ENCODE measurements at regions not wholly inside any gene's neighbourhood (a gene's known extent, or its start where the extent isn't known, plus 50 kb on each side); places are given as distances from the start of the nearest gene placed in this dataset.

- DNase-seq (ENCODE audit: low read depth in 2 of 2) = no peak
Observed at GRCh38 chr2:6452702-6453481, 412.8 kb downstream of the CMPK2 start.

GRCh38 chr2:6454286-6454990 is 411.3 kb downstream of the CMPK2 start:
- DNase-seq (ENCODE audit: low read depth in 2 of 2) = no peak

DNA sequence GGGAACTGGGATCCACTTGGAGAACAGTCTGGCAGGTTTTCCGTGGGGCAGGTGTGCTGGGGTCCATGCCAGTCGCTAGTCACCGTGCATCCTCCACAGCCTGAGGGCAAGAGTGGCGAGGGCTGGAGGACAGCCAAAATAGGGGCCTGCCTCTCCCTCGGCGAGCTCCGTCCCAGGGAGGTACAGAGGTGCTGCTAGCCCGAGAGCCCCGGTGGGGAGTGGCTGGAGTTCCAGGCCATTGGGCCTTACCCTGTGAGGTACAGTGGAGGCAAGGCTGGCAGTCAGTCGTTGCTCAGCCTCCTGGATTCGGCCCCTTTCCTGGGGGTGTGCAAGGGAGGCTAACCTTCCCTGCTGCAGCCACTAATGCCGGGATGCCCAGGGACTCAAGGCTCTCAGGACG is 406.6 kb downstream of the CMPK2 start:
- no peak for DNase-seq (ENCODE audit: low read depth in 2 of 2)

DNA sequence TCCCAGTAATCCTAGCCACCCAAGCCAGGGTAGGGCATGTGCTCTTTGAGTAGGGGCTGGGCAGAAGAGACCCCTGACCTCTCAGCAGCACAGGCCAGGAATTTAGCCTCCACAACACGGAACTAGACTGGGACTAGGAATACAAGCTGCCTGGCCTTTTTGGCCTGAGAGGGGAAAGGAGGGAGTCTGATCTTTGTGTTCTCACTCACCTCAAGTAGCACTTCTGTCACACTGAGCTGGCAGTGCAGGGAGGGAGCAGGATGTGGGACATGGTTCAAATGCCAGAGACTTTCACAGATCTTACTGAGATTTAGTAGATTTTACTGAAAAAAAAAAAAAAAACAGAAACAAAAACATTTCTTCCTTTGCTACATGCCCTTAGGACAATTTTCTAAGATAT is 395.2 kb downstream of the CMPK2 start:
- no peak for DNase-seq (ENCODE audit: low read depth in 2 of 2)

- DNase-seq (ENCODE audit: low read depth in 2 of 2) = no peak
Observed at GRCh38 chr2:6471419-6471818, 394.3 kb downstream of the CMPK2 start.

- no peak for DNase-seq (ENCODE audit: low read depth in 2 of 2)
Observed at GRCh38 chr2:6474161-6475140, 391.3 kb downstream of the CMPK2 start.

DNA sequence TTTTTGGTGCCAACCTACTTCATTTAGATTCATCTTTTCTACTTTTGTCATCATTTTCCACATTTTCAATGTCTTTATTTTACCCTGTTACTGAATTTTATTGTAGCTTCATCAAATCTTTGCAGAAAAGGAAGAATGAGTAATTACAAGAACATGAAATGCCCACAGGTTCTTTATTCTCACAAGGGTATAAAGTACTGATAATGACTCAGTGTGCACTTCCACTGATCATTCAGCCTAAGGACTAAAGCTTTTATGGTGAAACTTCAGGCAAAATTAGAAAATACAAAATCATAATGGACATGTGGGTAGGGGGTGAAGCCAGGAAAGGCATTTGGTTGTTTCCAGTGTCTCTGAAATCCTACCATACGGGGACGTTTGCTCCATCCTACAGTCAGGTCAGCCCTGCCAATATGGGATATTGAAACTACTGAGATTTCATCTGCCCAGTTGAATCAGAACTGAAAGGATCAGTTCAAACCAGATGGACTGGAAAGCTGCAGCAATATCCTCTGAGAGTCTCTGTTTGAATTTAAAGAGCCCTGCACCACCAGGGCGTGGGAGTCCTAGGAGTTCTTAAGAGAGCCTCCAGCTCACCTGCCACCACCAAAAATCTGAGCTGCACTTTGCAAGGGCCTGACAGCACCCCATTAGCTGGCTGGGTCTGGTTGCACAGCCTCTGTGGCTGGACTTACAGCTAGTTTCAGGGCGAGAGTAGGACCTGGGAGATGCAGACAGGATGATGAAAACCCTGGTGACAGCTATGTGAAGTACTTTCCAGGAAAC is 390.4 kb downstream of the CMPK2 start:
- DNase-seq (ENCODE audit: low read depth in 2 of 2) = no peak

- no peak for DNase-seq (ENCODE audit: low read depth in 2 of 2)
Observed at GRCh38 chr2:6480514-6480913, 385.2 kb downstream of the CMPK2 start.

GRCh38 chr2:6482256-6482655 is 383.5 kb downstream of the CMPK2 start:
- DNase-seq (ENCODE audit: low read depth in 2 of 2) = no peak

DNA sequence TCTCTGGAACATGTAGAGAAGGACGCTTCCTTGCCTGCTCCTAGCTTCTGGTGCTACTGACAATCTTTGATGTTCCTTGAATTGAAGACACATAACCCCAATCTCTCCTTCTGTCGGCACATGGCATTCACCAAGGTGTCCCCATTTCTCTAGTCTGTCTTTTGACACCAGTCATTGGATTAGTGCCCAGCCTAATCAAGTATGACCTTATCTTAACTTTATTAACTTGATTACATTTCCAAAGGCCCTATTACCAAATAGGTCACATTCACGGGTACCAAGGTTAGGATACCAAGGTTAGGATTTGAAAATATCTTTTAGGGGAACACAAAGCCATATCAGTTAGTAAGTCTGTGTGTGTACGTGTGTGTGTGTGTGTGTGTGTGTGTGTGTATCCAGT is 377.9 kb downstream of the CMPK2 start:
- DNase-seq (ENCODE audit: low read depth in 2 of 2) = no peak

- no peak for DNase-seq (ENCODE audit: low read depth in 2 of 2)
Observed at GRCh38 chr2:6492573-6492972, 373.1 kb downstream of the CMPK2 start.

DNA sequence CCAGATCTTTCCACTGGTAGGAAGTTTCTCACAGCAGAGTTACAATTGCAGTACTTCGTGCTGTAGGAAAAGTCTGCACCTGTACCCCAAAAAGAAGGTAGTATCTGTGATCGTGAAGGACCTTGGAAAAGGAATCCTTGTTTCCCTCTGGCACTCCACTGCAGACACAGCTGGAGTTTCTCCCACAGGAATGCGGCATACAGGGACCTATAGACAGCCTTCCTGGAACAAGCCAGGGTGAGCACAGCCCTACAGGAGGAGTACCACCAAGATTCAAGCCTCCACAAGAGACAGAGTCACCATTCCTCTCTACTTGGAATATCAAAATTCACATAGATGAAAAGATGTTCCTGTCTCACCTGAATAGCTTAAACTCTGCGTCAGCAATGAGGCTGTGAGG is 372.4 kb downstream of the CMPK2 start:
- DNase-seq (ENCODE audit: low read depth in 2 of 2) = no peak

DNA sequence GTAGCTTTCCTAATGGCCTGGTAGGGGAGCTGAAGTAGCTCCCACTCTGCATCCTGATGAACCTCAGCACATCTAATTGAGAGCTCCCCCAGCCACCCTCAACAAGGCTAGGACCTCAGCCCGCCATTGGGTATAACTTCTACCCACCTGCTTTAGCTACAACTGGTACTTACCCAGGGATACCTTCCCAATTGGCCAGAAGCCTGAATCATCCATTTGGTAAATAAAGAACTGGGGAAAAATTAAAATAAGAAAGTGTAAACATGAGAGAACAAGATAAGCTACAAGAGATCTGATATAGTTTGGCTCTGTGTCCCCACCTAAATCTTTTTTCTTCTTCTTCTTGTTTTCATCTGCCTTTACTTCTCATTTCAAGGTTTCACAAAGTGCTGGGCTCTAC is 372.0 kb downstream of the CMPK2 start:
- DNase-seq (ENCODE audit: low read depth in 2 of 2) = no peak

- DNase-seq (ENCODE audit: low read depth in 2 of 2) = no peak
Observed at GRCh38 chr2:6495466-6495865, 370.2 kb downstream of the CMPK2 start.

- no peak for DNase-seq (ENCODE audit: low read depth in 2 of 2)
Observed at GRCh38 chr2:6496376-6496775, 369.3 kb downstream of the CMPK2 start.

- no peak for DNase-seq (ENCODE audit: low read depth in 2 of 2)
Observed at GRCh38 chr2:6497048-6497447, 368.7 kb downstream of the CMPK2 start.

GRCh38 chr2:6498841-6499240 is 366.9 kb downstream of the CMPK2 start:
- DNase-seq (ENCODE audit: low read depth in 2 of 2) = no peak

GRCh38 chr2:6499691-6500090 is 366.0 kb downstream of the CMPK2 start:
- no peak for DNase-seq (ENCODE audit: low read depth in 2 of 2)

GRCh38 chr2:6506361-6506794 is 359.3 kb downstream of the CMPK2 start:
- no peak for DNase-seq (ENCODE audit: low read depth in 2 of 2)

DNA sequence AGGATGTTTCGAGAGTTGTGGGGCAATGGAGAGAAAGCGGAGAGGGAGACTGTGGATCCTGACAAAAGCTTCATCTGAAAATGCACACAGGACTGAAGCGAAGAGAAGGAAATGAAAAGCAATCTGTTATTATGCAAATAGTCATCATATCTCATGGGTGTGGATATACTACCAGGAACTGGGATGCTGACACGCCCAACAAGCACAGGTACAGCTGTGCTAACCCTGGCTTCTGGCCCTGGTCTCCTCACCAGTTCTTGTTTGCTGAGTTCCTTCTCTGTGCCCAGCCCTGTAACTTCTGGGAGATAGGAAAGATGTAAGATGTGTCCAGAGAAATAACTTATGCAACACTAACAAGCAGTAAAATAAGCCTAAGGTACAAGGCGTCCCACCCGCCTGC is 358.8 kb downstream of the CMPK2 start:
- no peak for DNase-seq (ENCODE audit: low read depth in 2 of 2)

DNA sequence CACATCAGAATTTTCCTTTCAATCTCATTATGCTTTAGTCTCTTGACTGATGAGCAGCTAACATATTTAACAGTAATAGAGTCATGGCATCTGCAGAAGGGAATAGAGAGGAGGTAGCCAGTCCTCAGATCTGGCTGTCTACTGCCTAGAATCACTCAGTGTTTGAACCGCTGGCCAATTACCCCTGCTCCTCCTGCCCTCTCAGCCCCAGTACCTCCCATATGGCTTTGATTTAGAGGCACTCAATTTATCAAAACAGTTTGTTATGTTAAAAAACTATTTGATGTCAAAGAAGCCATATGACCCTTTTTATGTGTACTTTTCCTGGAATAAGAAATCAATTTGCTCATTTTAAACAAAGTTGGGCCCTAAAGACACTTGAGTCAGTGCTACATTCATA is 355.2 kb downstream of the CMPK2 start:
- DNase-seq (ENCODE audit: low read depth in 2 of 2) = no peak
